OCI-LY7 (cell line): ENCODE measurements at regions not wholly inside any gene's neighbourhood (a gene's known extent, or its start where the extent isn't known, plus 50 kb on each side); places are given as distances from the start of the nearest gene placed in this dataset.

Experiments
- BruUV-seq: library from RNA; stranded (reverse); fragments of 400-500 nt; replicated peaks from 2 replicates; lab custom pipeline; 2021; lab: Mats Ljungman, UMichigan
- CTCF ChIA-PET: fragments of 300-600 bp; sonication (Branson Sonifier 250); formaldehyde crosslinking; loops from one replicate; lab custom pipeline; 2022; ENCODE audit warnings: antibody characterized with exemption; ENCODE audit not compliant: unreplicated experiment; lab: Charles Lee
- POLR2A ChIA-PET: fragments of 300-600 bp; sonication (Branson Sonifier 250); formaldehyde crosslinking; loops from one replicate; lab custom pipeline; 2022; ENCODE audit warnings: antibody characterized with exemption; lab: Charles Lee
- DNase-seq: peaks from one replicate; pipeline ENCODE4 v3.0.0-alpha.2; 2015; ENCODE audit warnings: low spot score
- H2AFZ ChIP-seq: fragments of 200-600 bp; sonication (generic), shearing (Covaris generic); 2 replicates; pipeline ENCODE4 v1.6.1; 2014; ENCODE audit warnings: mild to moderate bottlenecking, antibody characterized with exemption, low read length, moderate library complexity
- H3K27ac ChIP-seq: fragments of 200-600 bp; sonication (generic); 2 replicates; pipeline ENCODE4 v1.5.1; 2014; ENCODE audit warnings: mixed run types, low read depth, mild to moderate bottlenecking, moderate library complexity, low read length, inconsistent platforms; ENCODE audit not compliant: poor library complexity, severe bottlenecking
- H3K36me3 ChIP-seq: fragments of 200-600 bp; sonication (generic); 2 replicates; pipeline ENCODE4 v1.6.1; 2014; ENCODE audit warnings: mild to moderate bottlenecking, antibody characterized with exemption, low read length, moderate library complexity, mixed read lengths; ENCODE audit not compliant: insufficient read depth
- H3K4me1 ChIP-seq: fragments of 200-600 bp; sonication (generic); 2 replicates; pipeline ENCODE4 v1.5.1; 2014; ENCODE audit warnings: mild to moderate bottlenecking, low read length; ENCODE audit not compliant: insufficient read depth, poor library complexity, severe bottlenecking
- H3K4me2 ChIP-seq: fragments of 200-600 bp; sonication (generic); 2 replicates; pipeline ENCODE4 v1.6.1; 2014; ENCODE audit warnings: mild to moderate bottlenecking, low read length
- H3K4me3 ChIP-seq: fragments of 200-600 bp; sonication (generic); 2 replicates; pipeline ENCODE4 v1.5.1; 2014; ENCODE audit warnings: mild to moderate bottlenecking, low read depth, low read length; ENCODE audit not compliant: poor library complexity, severe bottlenecking
- H3K79me2 ChIP-seq: fragments of 200-600 bp; sonication (generic); 2 replicates; pipeline ENCODE4 v1.6.1; 2016; ENCODE audit warnings: low read depth, mild to moderate bottlenecking, low read length, moderate library complexity, mixed read lengths; ENCODE audit not compliant: insufficient read depth
- H3K9me2 ChIP-seq: fragments of 200-600 bp; sonication (generic); 2 replicates; pipeline ENCODE4 v1.6.1; 2016; ENCODE audit warnings: mild to moderate bottlenecking, low read length, mixed read lengths; ENCODE audit not compliant: insufficient read depth
- H3K9me3 ChIP-seq: fragments of 200-600 bp; sonication (generic); 2 replicates; pipeline ENCODE4 v1.6.1; 2014; ENCODE audit warnings: mild to moderate bottlenecking, mixed run types, low read length, mixed read lengths
- H4K20me1 ChIP-seq: fragments of 200-600 bp; sonication (generic); 2 replicates; pipeline ENCODE4 v1.6.1; 2014; ENCODE audit warnings: mild to moderate bottlenecking, antibody characterized with exemption, low read length, moderate library complexity, mixed read lengths; ENCODE audit not compliant: insufficient read depth
- EZH2phosphoT487 ChIP-seq: fragments of 200-600 bp; sonication (generic); IDR thresholded peaks from 2 replicates; pipeline ENCODE4 v1.6.1; 2018; ENCODE audit warnings: low read depth, borderline replicate concordance, mild to moderate bottlenecking, mixed run types, antibody characterized with exemption, low read length, moderate library complexity, mixed read lengths
- intact Hi-C: fragments of 100-400 bp; cut with micrococcal nuclease; formaldehyde crosslinking; loops from one replicate; pipeline ENCODE4 v1.10.0; 2022; ENCODE audit not compliant: unreplicated experiment
- TF ChIP-seq, protein P1 (sequence below): fragments of 200-600 bp; sonication (generic); conservative IDR thresholded peaks from 2 replicates; pipeline ENCODE4 v1.5.1; 2014; ENCODE audit warnings: mild to moderate bottlenecking, antibody characterized with exemption, low read length, moderate library complexity, mixed read lengths

DNA sequence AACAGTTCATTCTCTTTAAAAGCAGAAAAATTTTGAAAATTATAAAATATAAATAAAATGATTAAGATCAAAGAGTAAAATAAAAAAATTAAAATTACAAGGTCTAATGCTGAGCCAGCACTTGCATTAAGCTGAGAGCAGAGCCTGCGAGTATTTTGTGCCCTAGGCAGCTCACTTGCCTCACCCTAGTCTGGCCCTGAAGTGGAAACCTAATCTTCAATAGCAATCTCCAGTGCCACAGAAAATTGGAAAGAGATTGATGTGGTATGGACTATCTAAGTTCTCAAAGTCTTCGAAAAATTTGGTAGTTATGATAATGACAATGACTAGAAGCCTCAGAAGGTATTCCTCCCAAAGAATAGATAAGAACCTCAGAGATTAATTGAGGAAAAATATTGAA lies 459.4 kb upstream of the CBLB start:
- no peak overlapping the region for H3K4me3 ChIP-seq
- H4K20me1 ChIP-seq, result no peaks in the 10 kb centered on the region
- CTCF ChIA-PET, result no interaction called here
- H3K9me3 ChIP-seq, result peaks cover 12% of the 10 kb centered on the region
- no peaks in the 10 kb centered on the region for H3K79me2 ChIP-seq
- H3K27ac ChIP-seq, result no peak overlapping the region
- H3K9me2 ChIP-seq, result 0 out of 2 replicates have a peak, but pooled peaks cover 6% of the 10 kb centered on the region
- no peak overlapping the region for H3K4me2 ChIP-seq
- BruUV-seq, result no TSS peak
- no peak for DNase-seq
- no peak for TF ChIP-seq EZH2phosphoT487
- TF ChIP-seq, protein P1, sequence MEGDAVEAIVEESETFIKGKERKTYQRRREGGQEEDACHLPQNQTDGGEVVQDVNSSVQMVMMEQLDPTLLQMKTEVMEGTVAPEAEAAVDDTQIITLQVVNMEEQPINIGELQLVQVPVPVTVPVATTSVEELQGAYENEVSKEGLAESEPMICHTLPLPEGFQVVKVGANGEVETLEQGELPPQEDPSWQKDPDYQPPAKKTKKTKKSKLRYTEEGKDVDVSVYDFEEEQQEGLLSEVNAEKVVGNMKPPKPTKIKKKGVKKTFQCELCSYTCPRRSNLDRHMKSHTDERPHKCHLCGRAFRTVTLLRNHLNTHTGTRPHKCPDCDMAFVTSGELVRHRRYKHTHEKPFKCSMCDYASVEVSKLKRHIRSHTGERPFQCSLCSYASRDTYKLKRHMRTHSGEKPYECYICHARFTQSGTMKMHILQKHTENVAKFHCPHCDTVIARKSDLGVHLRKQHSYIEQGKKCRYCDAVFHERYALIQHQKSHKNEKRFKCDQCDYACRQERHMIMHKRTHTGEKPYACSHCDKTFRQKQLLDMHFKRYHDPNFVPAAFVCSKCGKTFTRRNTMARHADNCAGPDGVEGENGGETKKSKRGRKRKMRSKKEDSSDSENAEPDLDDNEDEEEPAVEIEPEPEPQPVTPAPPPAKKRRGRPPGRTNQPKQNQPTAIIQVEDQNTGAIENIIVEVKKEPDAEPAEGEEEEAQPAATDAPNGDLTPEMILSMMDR, result no peak
- H3K4me1 ChIP-seq, result no peaks in the 10 kb centered on the region
- intact Hi-C loops, result no loop called here
- no peaks in the 10 kb centered on the region for H3K36me3 ChIP-seq
- H2AFZ ChIP-seq, result no peak overlapping the region
- POLR2A ChIA-PET, result interaction anchor here (0.5 to 1.0 kb wide), 3 partner anchors 62 to 178 kb away, joined by 3 read pairs; no protein-coding TSS in a partner anchor

DNA sequence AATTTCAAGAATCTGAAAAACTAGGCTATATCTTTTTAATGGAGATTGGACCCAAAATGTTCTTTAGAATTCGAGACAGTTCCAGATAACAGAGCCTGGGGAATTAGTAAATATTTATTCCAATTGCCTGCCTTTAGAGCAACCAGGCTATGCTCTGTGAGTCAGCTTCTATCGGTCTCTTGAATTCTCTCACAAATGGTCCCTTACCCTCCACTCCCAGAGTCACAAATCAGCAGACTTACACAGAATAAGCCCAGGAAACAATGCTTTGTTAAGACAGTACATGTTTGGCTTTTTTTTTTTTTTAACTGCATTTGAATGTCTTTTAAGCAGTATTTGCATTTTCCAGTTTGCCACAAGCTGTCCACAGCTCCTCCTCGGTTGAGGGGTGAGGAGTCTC lies 460.7 kb upstream of the CBLB start:
- no TSS peak for BruUV-seq
- CTCF ChIA-PET, result no interaction called here

DNA sequence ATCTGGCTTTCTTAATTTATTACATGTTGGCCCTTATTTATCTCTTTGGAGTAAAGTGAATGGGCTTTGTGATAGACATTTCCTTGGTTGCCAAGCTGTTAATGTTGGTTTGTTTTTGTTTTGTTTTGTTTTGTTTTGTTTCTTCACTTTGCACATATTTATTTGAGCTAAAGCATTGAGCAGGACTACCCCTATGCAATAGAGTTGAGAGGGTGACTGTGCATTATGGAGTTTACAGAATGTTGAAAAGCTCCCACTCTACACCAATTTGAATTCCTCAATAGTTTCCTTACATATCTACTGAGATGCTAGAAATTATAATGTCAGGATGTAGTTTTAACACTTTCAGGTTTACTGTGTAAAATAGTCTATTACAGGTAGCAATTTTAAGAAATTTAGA lies 462.8 kb upstream of the CBLB start:
- H3K4me3 ChIP-seq, result no peak overlapping the region
- BruUV-seq, result no TSS peak
- H3K36me3 ChIP-seq, result no peaks in the 10 kb centered on the region
- H3K9me2 ChIP-seq, result 0 out of 2 replicates have a peak, but pooled peaks cover 6% of the 10 kb centered on the region
- no peak overlapping the region for H2AFZ ChIP-seq
- no peaks in the 10 kb centered on the region for H3K79me2 ChIP-seq
- H3K27ac ChIP-seq, result no peak overlapping the region
- no peaks in the 10 kb centered on the region for H3K9me3 ChIP-seq
- ChIA-PET POLR2A (interaction anchor here (0.6 kb wide), 2 partner anchors 75 to 1249 kb away, joined by 3 read pairs; no protein-coding TSS in a partner anchor), CTCF (interaction anchor here (1.6 kb wide), 1 partner anchor 14 kb away, joined by 3 read pairs; no protein-coding TSS in a partner anchor)
- intact Hi-C loops, result no loop called here
- H4K20me1 ChIP-seq, result no peaks in the 10 kb centered on the region
- H3K4me2 ChIP-seq, result no peak overlapping the region
- no peak for TF ChIP-seq EZH2phosphoT487
- TF ChIP-seq, protein P1, result no peak
- no peak for DNase-seq
- H3K4me1 ChIP-seq, result no peaks in the 10 kb centered on the region

More for the DNA sequence above, 460.7 kb upstream of the CBLB start:
- POLR2A ChIA-PET, result interaction anchor here (0.6 to 1.3 kb wide), 3 partner anchors 10 to 252 kb away, joined by 3 to 4 read pairs (median 3); no protein-coding TSS in a partner anchor
- H3K36me3 ChIP-seq, result no peaks in the 10 kb centered on the region
- TF ChIP-seq EZH2phosphoT487, result no peak
- 0 out of 2 replicates have a peak, but pooled peaks cover 6% of the 10 kb centered on the region for H3K9me2 ChIP-seq
- no peaks in the 10 kb centered on the region for H4K20me1 ChIP-seq
- no peak overlapping the region for H3K27ac ChIP-seq
- H3K4me2 ChIP-seq, result no peak overlapping the region
- intact Hi-C loops, result no loop called here
- no peaks in the 10 kb centered on the region for H3K4me1 ChIP-seq
- peaks cover 2% of the 10 kb centered on the region; the same call in 1 of the 2 replicates for H3K9me3 ChIP-seq
- no peak for DNase-seq
- H3K4me3 ChIP-seq, result no peak overlapping the region
- H3K79me2 ChIP-seq, result no peaks in the 10 kb centered on the region
- H2AFZ ChIP-seq, result no peak overlapping the region
